SIG-M5 treated with dmso at 0.1 percent for 504 hours (cell line): ENCODE measurements at regions not wholly inside any gene's neighbourhood (a gene's known extent, or its start where the extent isn't known, plus 50 kb on each side); places are given as distances from the start of the nearest gene placed in this dataset.

Experiments used
- DNase-seq: peaks from one replicate; lab custom pipeline; 2025; ENCODE audit not compliant: unreplicated experiment; lab: John Stamatoyannopoulos, UW

- DNase-seq = no peak
These were observed 50.8 kb upstream of the GADL1 start for GRCh38 chr3:30945291-30945690.

GRCh38 chr3:30948426-30948825 is 54.0 kb upstream of the GADL1 start:
- peak; percentile 39 for DNase-seq

GRCh38 chr3:30951826-30952225 is 57.4 kb upstream of the GADL1 start:
- DNase-seq = no peak

- no peak for DNase-seq
These were observed 58.3 kb upstream of the GADL1 start for GRCh38 chr3:30952786-30953185.

GRCh38 chr3:30954426-30954825 is 60.0 kb upstream of the GADL1 start:
- DNase-seq = no peak

GRCh38 chr3:30962084-30962483 is 67.6 kb upstream of the GADL1 start:
- no peak for DNase-seq

GRCh38 chr3:30962493-30962892 is 68.0 kb upstream of the GADL1 start:
- no peak for DNase-seq

- no peak for DNase-seq
These were observed 68.8 kb upstream of the GADL1 start for GRCh38 chr3:30963223-30963722.

GRCh38 chr3:30964612-30965011 is 70.2 kb upstream of the GADL1 start:
- DNase-seq = no peak

GRCh38 chr3:30966896-30967295 is 72.4 kb upstream of the GADL1 start:
- DNase-seq = no peak

- peak; percentile 0 for DNase-seq
These were observed 75.7 kb upstream of the GADL1 start for GRCh38 chr3:30970183-30970582.

GRCh38 chr3:30972449-30972848 is 78.0 kb upstream of the GADL1 start:
- no peak for DNase-seq

GRCh38 chr3:30974071-30974470 is 79.6 kb upstream of the GADL1 start:
- no peak for DNase-seq

GRCh38 chr3:30977592-30977991 is 83.1 kb upstream of the GADL1 start:
- DNase-seq = no peak

- no peak for DNase-seq
These were observed 86.5 kb upstream of the GADL1 start for GRCh38 chr3:30980993-30981392.

- DNase-seq = no peak
These were observed 88.1 kb upstream of the GADL1 start for GRCh38 chr3:30982416-30983075.

GRCh38 chr3:30984855-30985749 is 90.6 kb upstream of the GADL1 start:
- no peak for DNase-seq

GRCh38 chr3:30986551-30986950 is 92.1 kb upstream of the GADL1 start:
- no peak for DNase-seq

- no peak for DNase-seq
These were observed 94.3 kb upstream of the GADL1 start for GRCh38 chr3:30988769-30989168.

- no peak for DNase-seq
These were observed 95.0 kb upstream of the GADL1 start for GRCh38 chr3:30989276-30990030.

GRCh38 chr3:30996467-30996866 is 102.0 kb upstream of the GADL1 start:
- DNase-seq = no peak

GRCh38 chr3:31002730-31003129 is 108.3 kb upstream of the GADL1 start:
- no peak for DNase-seq
